ENCODE measurements at regions not wholly inside any gene's neighbourhood (a gene's known extent, or its start where the extent isn't known, plus 50 kb on each side); places are given as distances from the start of the nearest gene placed in this dataset.

- TF ChIP-seq SRF (IDR thresholded peaks at IDR 0.05; ENCODE audit: low read depth, low read length): no peak
Observed at GRCh38 chr3:178231645-178232044, 304.6 kb upstream of the KCNMB2 start (continued).
